RWPE2 (cell line): ENCODE measurements at regions not wholly inside any gene's neighbourhood (a gene's known extent, or its start where the extent isn't known, plus 50 kb on each side); places are given as distances from the start of the nearest gene placed in this dataset.

ENCODE experiments used
- ATAC-seq: fragments of 200-7000 bp; cut with Tn5 transposase; 3 replicates; pipeline ENCODE4 v1.9.1; 2021; ENCODE audit warnings: low read depth
- DNase-seq: peaks from one replicate; pipeline ENCODE4 v3.0.0-alpha.2; 2020; ENCODE audit warnings: low spot score
- H3K27ac ChIP-seq: fragments of 450-650 bp; 2 replicates; pipeline ENCODE4 v1.5.1; 2017; ENCODE audit warnings: mild to moderate bottlenecking; ENCODE audit not compliant: poor library complexity, severe bottlenecking
- H3K27me3 ChIP-seq: fragments of 250-450 bp; sonication (Bioruptor Pico); 2 replicates; pipeline ENCODE4 v1.5.1; 2021; ENCODE audit warnings: mild to moderate bottlenecking, moderate library complexity; ENCODE audit not compliant: insufficient read depth, poor library complexity, severe bottlenecking
- H3K36me3 ChIP-seq: fragments of 250-450 bp; sonication (Bioruptor Pico); 2 replicates; pipeline ENCODE4 v1.5.1; 2020; ENCODE audit warnings: low read depth, mild to moderate bottlenecking, moderate library complexity
- H3K4me1 ChIP-seq: fragments of 250-450 bp; sonication (Bioruptor Pico); 2 replicates; pipeline ENCODE4 v1.5.1; 2021; ENCODE audit warnings: mild to moderate bottlenecking, moderate library complexity; ENCODE audit not compliant: insufficient read depth, poor library complexity, severe bottlenecking
- H3K4me3 ChIP-seq: fragments of 250-450 bp; sonication (Bioruptor Pico); 2 replicates; pipeline ENCODE4 v1.5.1; 2021; ENCODE audit warnings: mild to moderate bottlenecking, moderate library complexity; ENCODE audit not compliant: severe bottlenecking
- H3K9me3 ChIP-seq: fragments of 250-450 bp; sonication (Bioruptor Pico); 2 replicates; pipeline ENCODE4 v1.5.1; 2021; ENCODE audit warnings: mild to moderate bottlenecking, moderate library complexity; ENCODE audit not compliant: severe bottlenecking
- TF ChIP-seq, protein P1 (sequence below): fragments of 450-650 bp; IDR thresholded peaks from one replicate; pipeline ENCODE4 v1.5.1; 2017; ENCODE audit warnings: mild to moderate bottlenecking, moderate library complexity; ENCODE audit not compliant: poor library complexity, severe bottlenecking

DNA sequence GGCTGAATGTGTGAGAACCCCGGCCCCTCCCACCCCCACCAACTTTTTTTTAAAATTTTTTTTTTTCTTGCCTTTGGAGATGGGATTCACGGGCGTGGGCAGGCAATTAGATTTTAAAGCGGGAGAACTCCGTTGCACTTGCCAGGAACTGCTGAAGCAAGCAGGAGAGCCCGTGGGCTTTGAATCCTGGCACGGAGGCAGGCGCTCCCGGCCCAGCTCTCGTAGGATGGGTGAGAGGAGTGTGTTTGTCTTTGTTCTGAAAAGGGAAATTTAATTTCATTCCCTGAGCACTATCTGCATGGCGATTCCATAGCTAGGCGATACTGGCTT, 54.3 kb upstream of the BOD1 start:
- TF ChIP-seq, protein P1, sequence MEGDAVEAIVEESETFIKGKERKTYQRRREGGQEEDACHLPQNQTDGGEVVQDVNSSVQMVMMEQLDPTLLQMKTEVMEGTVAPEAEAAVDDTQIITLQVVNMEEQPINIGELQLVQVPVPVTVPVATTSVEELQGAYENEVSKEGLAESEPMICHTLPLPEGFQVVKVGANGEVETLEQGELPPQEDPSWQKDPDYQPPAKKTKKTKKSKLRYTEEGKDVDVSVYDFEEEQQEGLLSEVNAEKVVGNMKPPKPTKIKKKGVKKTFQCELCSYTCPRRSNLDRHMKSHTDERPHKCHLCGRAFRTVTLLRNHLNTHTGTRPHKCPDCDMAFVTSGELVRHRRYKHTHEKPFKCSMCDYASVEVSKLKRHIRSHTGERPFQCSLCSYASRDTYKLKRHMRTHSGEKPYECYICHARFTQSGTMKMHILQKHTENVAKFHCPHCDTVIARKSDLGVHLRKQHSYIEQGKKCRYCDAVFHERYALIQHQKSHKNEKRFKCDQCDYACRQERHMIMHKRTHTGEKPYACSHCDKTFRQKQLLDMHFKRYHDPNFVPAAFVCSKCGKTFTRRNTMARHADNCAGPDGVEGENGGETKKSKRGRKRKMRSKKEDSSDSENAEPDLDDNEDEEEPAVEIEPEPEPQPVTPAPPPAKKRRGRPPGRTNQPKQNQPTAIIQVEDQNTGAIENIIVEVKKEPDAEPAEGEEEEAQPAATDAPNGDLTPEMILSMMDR: no peak
- no peak for DNase-seq
- no peaks in the 10 kb centered on the region for H3K4me1 ChIP-seq
- ATAC-seq: no peak
- H3K9me3 ChIP-seq: no peaks in the 10 kb centered on the region
- no peak overlapping the region for H3K4me3 ChIP-seq
- no peaks in the 10 kb centered on the region for H3K36me3 ChIP-seq
- H3K27ac ChIP-seq: no peak overlapping the region
- H3K27me3 ChIP-seq: no peaks in the 10 kb centered on the region

DNA sequence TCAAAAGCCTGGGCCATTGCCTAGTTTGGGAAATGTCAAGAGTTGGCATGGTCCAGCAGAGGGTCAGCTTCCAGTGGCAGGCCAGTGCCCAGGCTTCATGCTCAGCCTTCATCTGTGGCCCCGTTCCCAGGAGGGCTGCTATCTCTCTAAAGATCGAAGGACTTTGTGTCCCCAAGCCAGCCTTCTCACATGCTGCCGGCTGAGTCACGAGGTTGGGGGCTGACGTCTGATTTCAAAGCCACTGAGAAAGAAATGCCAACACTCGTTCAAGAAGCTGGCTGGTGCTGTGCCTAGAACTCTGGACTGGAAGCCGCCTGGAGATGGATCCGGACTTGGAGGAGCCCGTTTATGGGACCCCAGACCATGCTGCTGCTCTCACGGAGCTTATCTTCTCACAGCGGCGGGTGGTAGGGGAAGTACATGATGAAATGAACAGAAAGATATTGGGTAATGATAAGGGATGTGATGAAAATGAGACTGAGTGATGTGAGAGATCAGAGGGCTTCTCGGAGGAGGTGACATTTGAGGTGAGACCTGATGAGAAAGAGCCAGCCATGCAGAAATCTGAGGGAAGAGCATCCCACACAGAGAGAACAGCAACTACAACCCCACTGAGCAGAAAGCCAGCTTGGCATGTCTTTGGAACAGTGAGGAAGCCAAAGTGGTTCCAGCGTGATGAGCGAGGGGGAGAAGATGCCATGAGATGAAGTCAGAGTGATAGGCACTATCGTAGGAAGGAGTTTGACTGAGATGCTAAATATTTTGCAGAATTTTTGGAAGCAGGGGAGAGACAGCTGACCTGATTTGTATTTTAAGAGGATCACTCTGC, 54.9 kb upstream of the BOD1 start:
- Histone ChIP-seq H3K27ac (no peak overlapping the region), H3K4me3 (no peak overlapping the region), H3K9me3 (no peaks in the 10 kb centered on the region), H3K4me1 (no peaks in the 10 kb centered on the region), H3K27me3 (no peaks in the 10 kb centered on the region), H3K36me3 (no peaks in the 10 kb centered on the region)
- ATAC-seq: no peak
- no peak for DNase-seq
- TF ChIP-seq, protein P1: no peak

DNA sequence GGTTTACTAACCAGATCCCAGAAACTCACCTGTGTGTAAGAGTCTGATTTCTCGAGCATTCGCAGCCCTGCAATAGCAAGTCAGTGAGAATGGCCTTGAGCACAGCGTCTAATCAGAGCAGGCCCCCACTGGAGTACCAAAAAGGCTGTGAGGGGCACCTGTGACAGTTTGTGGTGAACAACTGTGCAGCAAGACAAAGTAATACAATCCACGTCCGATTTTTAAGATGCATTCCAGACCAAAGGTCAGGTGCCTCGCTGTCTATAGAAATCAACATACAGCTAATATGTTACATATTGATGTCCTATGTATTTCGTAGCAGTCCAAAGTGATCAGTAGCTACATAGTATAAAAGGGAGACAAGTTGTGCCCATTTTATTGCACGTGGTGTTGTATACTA, 55.7 kb upstream of the BOD1 start:
- no peak for ATAC-seq
- H3K36me3 ChIP-seq: no peaks in the 10 kb centered on the region
- H3K4me1 ChIP-seq: no peaks in the 10 kb centered on the region
- H3K27me3 ChIP-seq: no peaks in the 10 kb centered on the region
- no peak overlapping the region for H3K27ac ChIP-seq
- H3K4me3 ChIP-seq: no peak overlapping the region
- TF ChIP-seq, protein P1: no peak
- no peaks in the 10 kb centered on the region for H3K9me3 ChIP-seq
- DNase-seq: no peak

DNA sequence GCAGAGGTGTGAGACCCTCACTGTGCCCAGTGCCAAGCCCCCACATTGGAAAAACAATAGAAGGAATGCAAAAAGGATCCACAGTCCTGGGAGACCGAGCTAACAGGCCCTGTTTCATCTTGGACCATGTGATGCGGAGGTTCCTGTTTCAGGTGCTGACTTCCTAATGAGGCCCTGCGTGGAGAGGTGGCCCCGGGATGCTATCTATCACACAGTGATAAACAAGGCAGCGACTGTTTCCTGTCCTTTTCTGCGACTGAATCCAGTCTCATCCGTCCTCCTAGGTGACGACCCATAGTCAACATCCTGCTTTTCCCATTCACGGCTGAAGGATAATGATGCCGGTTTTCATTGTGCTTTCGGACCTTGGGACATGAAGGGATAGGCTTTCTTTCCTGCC, 56.4 kb upstream of the BOD1 start:
- DNase-seq (no peak), ATAC-seq (no peak)
- H3K27me3 ChIP-seq: no peaks in the 10 kb centered on the region
- no peaks in the 10 kb centered on the region for H3K36me3 ChIP-seq
- H3K9me3 ChIP-seq: no peaks in the 10 kb centered on the region
- no peaks in the 10 kb centered on the region for H3K4me1 ChIP-seq
- H3K4me3 ChIP-seq: no peak overlapping the region
- H3K27ac ChIP-seq: no peak overlapping the region
- TF ChIP-seq, protein P1: no peak
